GM21717 (cell line): ENCODE measurements at regions not wholly inside any gene's neighbourhood (a gene's known extent, or its start where the extent isn't known, plus 50 kb on each side); places are given as distances from the start of the nearest gene placed in this dataset.
"Not testable (repeated sequence)": the region's sequence is repeated elsewhere in the genome, so short reads cannot be mapped to it uniquely, and the experiment has no call there.

Experiments
- ATAC-seq: cut with Tn5 transposase; IDR thresholded peaks from one replicate; pipeline ENCODE4 v1.9.1; 2021; ENCODE audit warnings: mild to moderate bottlenecking, moderate library complexity; ENCODE audit not compliant: unreplicated experiment

GRCh38 chr20:22529150-22530019 is 55.0 kb downstream of the FOXA2 start:
- no peak for ATAC-seq

- no peak for ATAC-seq
These were observed 57.8 kb downstream of the FOXA2 start for GRCh38 chr20:22526512-22527012.

- ATAC-seq = no peak
These were observed 58.6 kb downstream of the FOXA2 start for GRCh38 chr20:22525821-22526220.

DNA sequence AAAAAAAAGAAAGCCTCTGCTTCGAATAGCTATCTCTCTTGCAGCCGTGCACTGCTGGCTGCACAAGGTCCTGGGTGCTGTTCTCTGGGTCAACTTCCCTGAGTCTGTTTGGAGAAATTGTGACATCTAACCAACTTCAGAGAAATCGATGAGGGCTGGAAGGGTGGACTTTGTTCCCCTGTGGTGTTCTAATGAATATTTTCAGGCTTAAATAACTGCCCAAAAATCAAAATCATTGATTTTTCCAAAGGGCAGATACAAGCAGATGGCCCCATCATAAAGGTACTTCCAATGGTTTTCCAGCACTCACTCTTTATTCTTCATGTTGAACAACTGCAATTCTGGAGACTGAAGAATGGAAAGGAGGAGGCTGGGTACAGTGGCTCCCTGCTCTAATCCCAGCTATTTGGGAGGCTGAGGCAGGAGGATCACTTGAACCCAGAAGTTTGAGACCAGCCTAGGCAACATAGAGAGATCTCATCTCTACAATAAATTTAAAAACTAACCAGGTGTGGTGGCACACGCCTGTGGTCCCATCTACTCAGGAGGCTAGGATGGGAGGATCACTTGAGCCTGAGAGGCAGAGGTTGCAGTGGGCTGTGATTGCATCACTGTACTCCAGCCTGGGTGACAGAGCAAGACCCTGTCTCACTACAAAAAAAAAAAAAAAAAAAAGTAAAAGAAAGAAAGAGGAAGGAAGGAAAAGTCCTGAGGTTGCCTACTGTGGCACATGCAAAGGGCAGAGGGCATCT is 59.1 kb downstream of the FOXA2 start:
- no peak for ATAC-seq

- no peak for ATAC-seq
These were observed 59.9 kb downstream of the FOXA2 start for GRCh38 chr20:22524393-22525015.

GRCh38 chr20:22523499-22524392 is 60.6 kb downstream of the FOXA2 start:
- no peak for ATAC-seq

GRCh38 chr20:22523128-22523498 is 61.3 kb downstream of the FOXA2 start:
- ATAC-seq = no peak

- no peak for ATAC-seq
These were observed 61.7 kb downstream of the FOXA2 start for GRCh38 chr20:22522701-22523100.

DNA sequence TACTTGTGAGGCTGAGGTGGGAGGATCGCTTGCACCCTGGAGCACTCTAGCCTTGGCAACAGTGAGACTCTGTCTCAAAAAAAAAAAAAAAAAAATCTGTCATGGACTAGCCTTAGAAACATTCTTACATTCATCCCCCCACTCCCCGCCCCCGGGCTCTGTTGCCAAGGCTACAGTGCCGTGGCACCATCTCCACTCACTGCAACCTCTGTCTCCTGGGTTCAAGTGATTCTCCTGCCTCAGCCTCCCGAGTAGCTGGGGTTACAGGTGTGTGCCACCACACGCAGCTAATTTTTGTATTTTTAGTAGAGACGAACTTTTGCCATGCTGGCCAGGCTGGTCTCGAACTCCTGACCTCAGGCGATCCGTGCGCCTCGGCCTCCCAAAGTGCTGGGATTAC is 62.4 kb downstream of the FOXA2 start:
- ATAC-seq = not testable (repeated sequence)

DNA sequence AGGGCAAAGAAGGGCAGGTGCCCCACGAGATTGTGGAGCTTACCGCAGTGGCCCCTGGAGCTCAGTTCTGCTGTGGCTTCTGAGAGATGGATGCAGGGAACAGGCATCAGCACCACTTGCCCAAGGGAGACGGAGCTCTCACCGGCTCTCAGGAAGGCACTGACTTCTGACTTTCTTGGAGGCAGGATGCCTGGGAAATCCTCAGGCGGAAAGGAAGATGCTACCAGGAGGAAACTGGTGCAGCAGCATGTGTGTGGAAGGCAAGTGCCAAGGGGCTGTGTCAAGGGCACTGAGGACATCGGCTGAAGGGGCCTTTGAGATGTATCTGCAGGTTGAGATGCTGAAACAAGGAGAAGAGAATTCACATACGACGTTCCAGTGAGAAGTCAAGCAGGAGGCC is 64.0 kb downstream of the FOXA2 start:
- ATAC-seq = no peak

DNA sequence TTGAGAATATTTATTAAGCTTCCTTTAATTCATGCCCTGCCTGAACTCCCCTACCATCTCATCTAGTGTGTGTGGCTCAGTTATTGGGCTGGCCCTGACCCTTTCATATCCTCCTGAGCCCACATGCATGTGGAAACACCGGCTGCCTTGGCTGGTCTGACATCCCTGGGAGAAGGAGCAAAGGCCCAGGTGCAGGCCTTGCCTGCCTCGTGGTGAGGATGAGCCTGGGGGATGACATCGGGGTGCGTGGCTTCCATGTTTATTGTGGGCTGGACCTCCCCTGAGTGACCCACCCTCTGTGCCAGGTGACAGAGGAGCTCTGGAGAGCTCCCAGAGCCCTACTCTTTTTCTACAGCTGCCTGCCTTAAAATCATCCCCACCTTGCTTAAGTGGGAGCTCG is 69.1 kb downstream of the FOXA2 start:
- ATAC-seq = no peak

GRCh38 chr20:22513574-22513973 is 70.8 kb downstream of the FOXA2 start:
- no peak for ATAC-seq

DNA sequence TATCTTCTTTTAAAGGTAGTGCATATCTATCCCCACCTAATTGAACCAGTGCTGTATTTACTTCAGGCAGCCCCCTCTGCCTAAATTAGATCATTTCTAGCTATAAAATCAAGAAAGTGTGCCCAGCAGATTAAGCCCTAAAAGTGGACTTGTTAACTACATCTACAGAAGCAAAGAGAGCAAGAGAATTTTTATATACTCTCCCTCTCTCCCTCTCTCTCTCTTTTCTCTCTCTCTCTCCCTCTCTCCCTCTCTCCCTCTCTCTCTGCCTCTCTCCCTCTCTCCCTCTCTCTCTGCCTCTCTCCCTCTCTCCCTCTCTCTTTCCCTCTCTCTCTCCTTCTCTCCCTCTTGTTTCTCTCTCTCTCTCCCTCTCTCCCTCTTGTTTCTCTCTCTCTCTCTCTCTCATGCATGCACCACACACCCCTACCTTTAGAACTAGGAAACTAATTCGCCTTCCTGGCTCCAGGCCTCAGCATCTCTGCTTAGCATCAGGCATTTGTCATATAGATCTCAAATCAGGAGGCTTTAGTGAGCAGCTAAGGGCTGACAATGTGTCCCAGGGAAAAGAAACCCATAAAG is 71.4 kb downstream of the FOXA2 start:
- no peak for ATAC-seq

GRCh38 chr20:22511943-22512910 is 72.1 kb downstream of the FOXA2 start:
- ATAC-seq = no peak

DNA sequence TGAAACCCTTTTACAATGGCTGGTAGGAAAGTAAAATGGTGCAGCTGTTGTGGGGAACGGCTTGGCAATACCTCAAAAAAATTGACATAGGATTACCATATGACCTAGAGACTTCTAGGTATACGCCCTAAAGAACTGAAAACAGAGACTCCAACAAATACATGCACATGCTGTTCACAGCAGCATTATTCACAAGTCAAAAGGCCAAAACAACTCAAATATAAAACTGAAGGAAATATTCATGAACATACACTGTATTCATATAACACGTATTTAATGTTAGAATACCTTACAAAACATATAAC is 74.6 kb downstream of the FOXA2 start:
- ATAC-seq = no peak

DNA sequence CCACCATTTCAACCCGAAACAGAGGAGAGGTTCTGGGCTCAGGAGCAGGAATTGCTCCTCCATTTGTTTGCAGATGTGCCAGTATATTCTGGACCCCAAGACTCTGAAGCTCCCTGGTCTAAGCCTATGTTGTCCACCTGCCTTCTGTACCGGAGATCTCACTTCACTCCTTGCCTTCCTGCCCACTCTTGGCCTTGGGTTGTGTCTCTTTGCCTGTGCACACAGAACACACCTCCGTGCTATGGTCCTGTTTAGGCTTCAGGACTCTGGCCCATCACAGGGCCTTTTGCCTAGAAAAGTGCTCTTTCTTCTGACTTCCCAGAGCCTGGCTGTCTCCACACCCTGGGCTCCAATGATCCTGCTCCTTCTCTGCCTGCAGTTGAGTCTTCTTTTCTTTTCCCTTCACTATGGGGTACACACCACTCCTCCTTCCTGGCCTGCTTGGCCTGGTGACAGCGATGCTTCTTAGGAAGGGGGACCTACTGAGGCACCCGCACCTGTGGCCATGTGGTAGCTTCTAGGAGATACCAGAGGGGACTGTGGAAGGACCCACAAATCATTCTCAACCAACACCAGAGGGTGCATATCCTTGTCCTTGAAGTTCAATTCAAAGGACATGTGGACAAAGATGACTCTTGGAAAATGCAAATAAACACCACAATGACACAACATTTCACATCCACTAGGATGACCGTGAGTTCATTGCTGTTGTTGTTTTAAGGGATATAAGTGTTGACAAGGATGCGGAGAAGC is 75.1 kb downstream of the FOXA2 start:
- ATAC-seq = no peak

GRCh38 chr20:22508426-22508825 is 75.9 kb downstream of the FOXA2 start:
- ATAC-seq = no peak

GRCh38 chr20:22507240-22507961 is 77.0 kb downstream of the FOXA2 start:
- ATAC-seq = no peak
